ENCODE measurements at regions not wholly inside any gene's neighbourhood (a gene's known extent, or its start where the extent isn't known, plus 50 kb on each side); places are given as distances from the start of the nearest gene placed in this dataset.

- no peak for TF ChIP-seq CTCF (IDR thresholded peaks at IDR 0.05)
Measured at GRCh38 chr13:65881561-65882155, 1348.5 kb downstream of the PCDH9 start.

DNA sequence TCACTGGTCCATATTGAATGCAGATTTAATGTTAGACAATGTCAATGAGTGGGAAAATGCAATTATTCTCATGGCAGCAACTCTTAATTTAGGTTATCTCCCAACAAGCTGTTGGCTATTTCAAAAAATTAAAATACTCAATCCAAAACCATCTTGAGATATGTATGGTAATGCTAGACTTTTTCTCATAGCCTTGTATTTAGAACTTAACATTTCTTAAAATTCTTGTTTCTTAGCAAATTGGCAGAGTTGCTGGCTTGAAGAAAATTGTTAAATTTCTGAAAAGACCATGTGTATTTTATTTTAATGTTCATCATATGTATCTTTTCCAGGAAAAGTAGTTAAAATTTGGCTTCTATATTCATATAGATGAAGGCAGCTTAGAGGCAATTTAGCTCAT lies 1355.1 kb downstream of the PCDH9 start:
- no peaks in the 10 kb centered on the region for H3K27me3 ChIP-seq
- no peak overlapping the region for H3K27ac ChIP-seq
- no peaks in the 10 kb centered on the region for H3K4me1 ChIP-seq
- no peak for TF ChIP-seq CTCF (IDR thresholded peaks at IDR 0.05)
- no peak overlapping the region for H3K4me3 ChIP-seq
- H3K9me3 ChIP-seq: no peaks in the 10 kb centered on the region
- no peak for DNase-seq (ENCODE audit: low spot score)
- no peaks in the 10 kb centered on the region for H3K36me3 ChIP-seq

More at GRCh38 chr13:65881561-65882155, 1348.5 kb downstream of the PCDH9 start:
- Histone ChIP-seq H3K9me3 (no peaks in the 10 kb centered on the region), H3K4me3 (no peak overlapping the region), H3K36me3 (no peaks in the 10 kb centered on the region), H3K27me3 (no peaks in the 10 kb centered on the region), H3K27ac (no peak overlapping the region), H3K4me1 (no peaks in the 10 kb centered on the region)
- no peak for DNase-seq (ENCODE audit: low spot score)

DNA sequence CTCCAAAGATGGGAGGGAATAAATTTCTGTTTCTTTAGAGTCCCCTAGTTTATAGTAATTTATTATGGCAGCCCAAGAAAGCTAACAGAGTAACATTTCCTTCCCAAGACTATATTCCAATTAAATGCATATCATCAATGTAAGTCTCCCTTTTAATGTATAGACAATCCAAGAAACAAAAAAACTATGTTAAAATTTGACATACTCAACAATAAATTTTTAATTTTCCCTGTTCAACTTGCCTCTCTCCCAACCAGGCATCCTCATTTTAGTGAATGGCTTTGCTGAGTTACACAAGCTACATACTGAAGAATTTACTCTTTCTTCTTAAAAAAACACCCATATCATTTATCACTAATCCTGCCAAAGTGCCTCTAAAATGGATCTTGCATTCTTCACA lies 1357.7 kb downstream of the PCDH9 start:
- no peak overlapping the region for H3K4me3 ChIP-seq
- no peak for TF ChIP-seq CTCF (IDR thresholded peaks at IDR 0.05)
- no peak overlapping the region for H3K27ac ChIP-seq

GRCh38 chr13:65868884-65869283 lies 1361.3 kb downstream of the PCDH9 start:
- Histone ChIP-seq H3K27ac (no peak overlapping the region), H3K27me3 (no peaks in the 10 kb centered on the region), H3K36me3 (no peaks in the 10 kb centered on the region), H3K9me3 (no peaks in the 10 kb centered on the region), H3K4me1 (no peaks in the 10 kb centered on the region), H3K4me3 (no peak overlapping the region)
- DNase-seq (ENCODE audit: low spot score): no peak
- TF ChIP-seq CTCF (IDR thresholded peaks at IDR 0.05): no peak

More for the DNA sequence above, 1357.7 kb downstream of the PCDH9 start:
- Histone ChIP-seq H3K27me3 (no peaks in the 10 kb centered on the region), H3K4me1 (no peaks in the 10 kb centered on the region), H3K36me3 (no peaks in the 10 kb centered on the region), H3K9me3 (no peaks in the 10 kb centered on the region)
- no peak for DNase-seq (ENCODE audit: low spot score)

GRCh38 chr13:65868099-65868498 lies 1362.0 kb downstream of the PCDH9 start:
- TF ChIP-seq CTCF (IDR thresholded peaks at IDR 0.05): no peak
- Histone ChIP-seq H3K9me3 (no peaks in the 10 kb centered on the region), H3K27me3 (no peaks in the 10 kb centered on the region), H3K36me3 (no peaks in the 10 kb centered on the region), H3K27ac (no peak overlapping the region), H3K4me3 (no peak overlapping the region), H3K4me1 (no peaks in the 10 kb centered on the region)
- DNase-seq (ENCODE audit: low spot score): no peak

GRCh38 chr13:65866138-65866537 lies 1364.0 kb downstream of the PCDH9 start:
- Histone ChIP-seq H3K4me3 (no peak overlapping the region), H3K9me3 (no peaks in the 10 kb centered on the region), H3K27me3 (no peaks in the 10 kb centered on the region), H3K36me3 (no peaks in the 10 kb centered on the region), H3K4me1 (no peaks in the 10 kb centered on the region), H3K27ac (no peak overlapping the region)
- TF ChIP-seq CTCF (IDR thresholded peaks at IDR 0.05): no peak
- no peak for DNase-seq (ENCODE audit: low spot score)
